Transverse colon (tissue), 4 donors: ENCODE measurements at regions not wholly inside any gene's neighbourhood (a gene's known extent, or its start where the extent isn't known, plus 50 kb on each side); places are given as distances from the start of the nearest gene placed in this dataset.

Experiments used
- DNase-seq: peaks from one replicate; pipeline ENCODE4 v3.0.0-alpha.2; 2019
- H3K27ac ChIP-seq, 4 donors: fragments of 200-600 bp; sonication (generic); 2 replicates each; pipeline ENCODE4 v1.5.1; 2016 to 2018; ENCODE audit warnings: inconsistent platforms in 4 of 4
- H3K27me3 ChIP-seq: fragments of 200-600 bp; sonication (generic); 2 replicates; pipeline ENCODE4 v1.5.1; 2017; ENCODE audit warnings: inconsistent platforms
- H3K36me3 ChIP-seq, 4 donors: fragments of 200-600 bp; sonication (generic); 2 replicates each; pipeline ENCODE4 v1.5.1; 2017 to 2019; ENCODE audit warnings: inconsistent platforms in 4 of 4
- H3K4me1 ChIP-seq, 4 donors: fragments of 200-600 bp; sonication (generic); 2 replicates each; pipeline ENCODE4 v1.5.1; 2017 to 2020; ENCODE audit warnings: inconsistent platforms in 4 of 4
- H3K4me3 ChIP-seq, 4 donors: fragments of 200-600 bp; sonication (generic); 1 replicate in 1 of 4; 2 replicates in 3 of 4; pipeline versions ENCODE4 v1.5.1 to v1.6.1; 2017 to 2019; ENCODE audit warnings: inconsistent platforms in 4 of 4
- H3K9me3 ChIP-seq, 2 donors: fragments of 200-600 bp; sonication (generic); 2 replicates each; pipeline ENCODE4 v1.5.1; 2017 to 2019; ENCODE audit warnings: inconsistent platforms in 2 of 2
- EP300 ChIP-seq: sonication (generic); formaldehyde crosslinking; IDR thresholded peaks from one replicate; pipeline ENCODE4 v1.6.1; 2017; ENCODE audit warnings: antibody characterized with exemption, low read depth
- POLR2A ChIP-seq: fragments of 450-650 bp; IDR thresholded peaks from one replicate; pipeline ENCODE4 v1.6.1; 2016; ENCODE audit warnings: antibody characterized with exemption, mild to moderate bottlenecking, moderate library complexity
- POLR2AphosphoS5 ChIP-seq, 3 donors: sonication (generic); formaldehyde crosslinking; IDR thresholded peaks; one replicate each; pipeline ENCODE4 v1.6.1; 2016; ENCODE audit warnings: antibody characterized with exemption in 3 of 3
- WGBS, 2 donors: methylation state at CpG; one replicate each; pipeline ENCODE4 v1.1.5; 2018; ENCODE audit warnings: low coverage in 1 of 2; 5-methylcytosine and 5-hydroxymethylcytosine counted together
- in situ Hi-C, 4 donors: fragments of 200-750 bp; cut with MboI; loops; one replicate each; pipeline versions ENCODE4 v1.15.0 to v1.15.1; 2017; ENCODE audit warnings: low sequenced_read_pairs in 3 of 4, low pct_ligation_motif_present in 1 of 4, low pct_unique_long_range_greater_than_20kb in 1 of 4
- intact Hi-C: fragments of 100-400 bp; cut with DNase I; formaldehyde crosslinking; loops from one replicate; pipeline ENCODE4 v1.15.1; 2023; ENCODE audit warnings: low total_unique reads
- TF ChIP-seq, protein P1 (sequence below), 5 experiments: fragments of 200-600 bp in 3 of 5; fragments of 450-650 bp in 2 of 5; sonication (generic) in 3 of 5; IDR thresholded peaks; 1 replicate in 2 of 5; 2 replicates in 3 of 5; pipeline ENCODE4 v1.5.1; 2016 to 2017; ENCODE audit warnings: antibody characterized with exemption in 5 of 5, inconsistent platforms in 3 of 5, mild to moderate bottlenecking in 2 of 5, moderate library complexity in 1 of 5

DNA sequence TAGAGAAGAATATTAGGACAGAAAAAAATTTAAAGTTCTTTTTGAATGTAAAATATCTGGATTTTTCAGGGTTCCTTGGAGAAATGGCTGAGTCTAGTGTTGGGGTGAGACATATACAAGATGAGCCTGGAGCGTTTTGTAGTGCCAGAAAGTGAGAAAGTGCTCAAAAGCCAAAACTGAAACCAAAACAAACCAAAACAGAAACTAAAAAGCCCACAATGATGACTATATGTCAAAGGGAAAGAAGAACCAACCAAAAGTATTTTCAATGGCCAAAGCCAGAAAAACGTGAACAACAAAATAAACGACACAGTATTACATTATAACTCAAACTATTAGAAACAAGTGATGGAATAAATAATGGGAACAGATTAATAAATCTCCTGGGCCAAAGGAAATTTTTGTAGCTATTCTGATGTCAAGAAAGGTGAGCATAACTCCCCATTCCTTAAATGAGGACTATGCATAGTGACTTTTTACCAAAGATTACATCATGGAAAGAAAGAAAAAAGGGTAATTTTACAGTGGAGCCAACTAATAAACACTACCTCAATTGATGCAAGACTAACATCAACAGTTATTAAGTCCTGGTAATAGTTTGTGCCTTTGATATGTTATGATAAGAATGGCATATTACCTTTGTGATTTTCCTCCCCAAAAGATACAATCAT, 1137.6 kb downstream of the C4orf33 start:
- in situ Hi-C loops = no loop called here

DNA sequence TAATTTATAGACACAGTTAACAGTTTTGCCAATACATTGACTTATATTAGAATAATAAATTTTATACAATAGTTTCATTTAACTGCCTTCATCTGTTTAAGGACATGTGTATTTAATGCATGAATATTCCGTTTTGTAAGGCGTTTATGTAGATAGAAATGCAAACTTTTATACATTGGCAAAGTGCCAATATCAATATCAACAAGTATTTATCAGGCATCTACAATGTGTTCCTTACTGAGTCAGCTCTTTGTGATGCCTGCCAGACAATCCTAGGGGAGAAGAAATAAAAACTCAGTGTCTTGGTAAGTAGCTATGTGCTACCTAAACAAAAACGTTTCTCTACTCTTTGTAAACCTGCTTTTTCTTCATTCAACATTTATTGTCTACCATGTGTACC, 1142.2 kb downstream of the C4orf33 start:
- H3K4me3 ChIP-seq = no peak overlapping the region
- no peaks in the 10 kb centered on the region for H3K4me1 ChIP-seq
- TF ChIP-seq POLR2A (no peak), POLR2AphosphoS5 (IDR thresholded peaks at IDR 0.05) (no peak), EP300 (no peak)
- TF ChIP-seq, protein P1, sequence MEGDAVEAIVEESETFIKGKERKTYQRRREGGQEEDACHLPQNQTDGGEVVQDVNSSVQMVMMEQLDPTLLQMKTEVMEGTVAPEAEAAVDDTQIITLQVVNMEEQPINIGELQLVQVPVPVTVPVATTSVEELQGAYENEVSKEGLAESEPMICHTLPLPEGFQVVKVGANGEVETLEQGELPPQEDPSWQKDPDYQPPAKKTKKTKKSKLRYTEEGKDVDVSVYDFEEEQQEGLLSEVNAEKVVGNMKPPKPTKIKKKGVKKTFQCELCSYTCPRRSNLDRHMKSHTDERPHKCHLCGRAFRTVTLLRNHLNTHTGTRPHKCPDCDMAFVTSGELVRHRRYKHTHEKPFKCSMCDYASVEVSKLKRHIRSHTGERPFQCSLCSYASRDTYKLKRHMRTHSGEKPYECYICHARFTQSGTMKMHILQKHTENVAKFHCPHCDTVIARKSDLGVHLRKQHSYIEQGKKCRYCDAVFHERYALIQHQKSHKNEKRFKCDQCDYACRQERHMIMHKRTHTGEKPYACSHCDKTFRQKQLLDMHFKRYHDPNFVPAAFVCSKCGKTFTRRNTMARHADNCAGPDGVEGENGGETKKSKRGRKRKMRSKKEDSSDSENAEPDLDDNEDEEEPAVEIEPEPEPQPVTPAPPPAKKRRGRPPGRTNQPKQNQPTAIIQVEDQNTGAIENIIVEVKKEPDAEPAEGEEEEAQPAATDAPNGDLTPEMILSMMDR (IDR thresholded peaks at IDR 0.05) = no peak
- H3K27ac ChIP-seq = no peak overlapping the region
- H3K27me3 ChIP-seq = no peaks in the 10 kb centered on the region
- in situ Hi-C loops = no loop called here
- no peak for DNase-seq
- intact Hi-C loops = no loop called here
- H3K36me3 ChIP-seq = no peaks in the 10 kb centered on the region
- H3K9me3 ChIP-seq = no peaks in the 10 kb centered on the region
- WGBS, 2 donors = 42 to 53% methylated on average over 3 of the region's 3 CpGs

More for the DNA sequence above, 1137.6 kb downstream of the C4orf33 start:
- H3K27me3 ChIP-seq = no peaks in the 10 kb centered on the region
- TF ChIP-seq, protein P1 (IDR thresholded peaks at IDR 0.05) = no peak
- TF ChIP-seq POLR2A (no peak), POLR2AphosphoS5 (IDR thresholded peaks at IDR 0.05) (no peak), EP300 (no peak)
- no peaks in the 10 kb centered on the region for H3K4me1 ChIP-seq
- H3K9me3 ChIP-seq = no peaks in the 10 kb centered on the region
- H3K4me3 ChIP-seq = no peak overlapping the region
- intact Hi-C loops = no loop called here
- no peak overlapping the region for H3K27ac ChIP-seq
- no peaks in the 10 kb centered on the region for H3K36me3 ChIP-seq
- WGBS, 2 donors = 24 to 31% methylated on average over 3 of the region's 3 CpGs
- no peak for DNase-seq

DNA sequence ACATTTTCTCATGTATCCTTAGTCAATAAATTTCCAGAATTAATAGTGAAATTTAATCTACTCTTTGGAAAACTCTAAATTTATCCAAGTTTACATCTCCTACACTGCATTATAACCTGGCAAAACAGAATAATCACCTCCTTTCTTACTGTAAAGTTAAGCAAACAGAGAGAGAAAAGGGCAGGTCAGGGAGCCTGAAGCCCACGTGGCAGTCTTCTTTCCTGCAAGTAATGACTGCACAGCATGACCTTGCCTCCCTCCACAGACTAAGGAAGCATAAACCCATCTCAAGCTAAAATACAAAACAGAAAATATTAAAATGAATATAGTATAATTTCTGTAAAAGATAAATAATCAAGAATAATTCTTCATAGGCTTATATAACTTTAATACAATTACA, 1153.0 kb downstream of the C4orf33 start:
- intact Hi-C loops (no loop called here), in situ Hi-C loops (no loop called here)
- no peak for DNase-seq
- H3K4me3 ChIP-seq = no peak overlapping the region
- WGBS, 2 donors = 0 to 5% methylated on average over 1 of the region's 1 CpG
- no peaks in the 10 kb centered on the region for H3K9me3 ChIP-seq
- no peak for TF ChIP-seq EP300
- no peak for TF ChIP-seq POLR2AphosphoS5 (IDR thresholded peaks at IDR 0.05)
- TF ChIP-seq, protein P1 (IDR thresholded peaks at IDR 0.05) = no peak
- no peak for TF ChIP-seq POLR2A
- H3K27me3 ChIP-seq = no peaks in the 10 kb centered on the region
- no peaks in the 10 kb centered on the region for H3K4me1 ChIP-seq
- no peaks in the 10 kb centered on the region for H3K36me3 ChIP-seq
- H3K27ac ChIP-seq = no peak overlapping the region

DNA sequence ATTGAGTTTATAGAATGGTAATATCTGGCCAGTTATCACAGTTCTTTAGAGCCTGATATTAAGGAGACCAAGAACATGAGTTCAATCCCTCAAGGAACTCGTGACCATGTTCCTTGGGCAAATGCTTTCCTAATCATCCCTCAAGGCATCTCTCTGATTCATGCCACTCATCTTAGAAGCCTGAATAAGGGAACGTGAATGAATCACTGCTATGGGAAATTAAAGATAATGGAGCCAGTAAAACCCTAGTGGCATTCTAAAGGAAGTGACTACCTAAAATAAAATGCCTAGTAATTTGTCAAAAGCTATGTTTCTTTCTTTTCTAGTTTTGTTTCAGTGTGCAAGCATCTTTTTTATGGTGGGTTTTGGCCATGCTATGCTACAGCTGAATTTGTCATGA, 1161.3 kb downstream of the C4orf33 start:
- 20 to 60% methylated on average over 1 to 2 of the region's 2 CpGs for WGBS, 2 donors
- H3K4me1 ChIP-seq = no peaks in the 10 kb centered on the region
- no peaks in the 10 kb centered on the region for H3K9me3 ChIP-seq
- intact Hi-C loops (no loop called here), in situ Hi-C loops (no loop called here)
- no peaks in the 10 kb centered on the region for H3K36me3 ChIP-seq
- H3K27me3 ChIP-seq = no peaks in the 10 kb centered on the region
- no peak for DNase-seq
- no peak for TF ChIP-seq POLR2A
- no peak for TF ChIP-seq POLR2AphosphoS5 (IDR thresholded peaks at IDR 0.05)
- TF ChIP-seq EP300 = no peak
- TF ChIP-seq, protein P1 (IDR thresholded peaks at IDR 0.05) = no peak
- H3K27ac ChIP-seq = no peak overlapping the region
- no peak overlapping the region for H3K4me3 ChIP-seq
